OCI-LY3 (cell line): ENCODE measurements at regions not wholly inside any gene's neighbourhood (a gene's known extent, or its start where the extent isn't known, plus 50 kb on each side); places are given as distances from the start of the nearest gene placed in this dataset.
A peak's percentile ranks its signal among the peaks of the same experiment; 100 is the strongest.

Source experiments
- H2AFZ ChIP-seq: fragments of 200-600, 300-600 bp; shearing (Covaris generic); 2 replicates; pipeline ENCODE4 v1.6.0; 2014; ENCODE audit warnings: antibody characterized with exemption, low read depth, low read length
- H3K27ac ChIP-seq: fragments of 200-600, 300-600 bp; sonication (generic); 2 replicates; pipeline ENCODE4 v1.5.1; 2014; ENCODE audit warnings: mild to moderate bottlenecking, low read length, moderate library complexity, mixed read lengths
- H3K27me3 ChIP-seq: fragments of 200-600, 300-600 bp; sonication (generic); 2 replicates; pipeline ENCODE4 v1.6.1; 2014; ENCODE audit warnings: low read depth, low read length, mixed read lengths
- H3K36me3 ChIP-seq: fragments of 200-600, 300-600 bp; sonication (generic); replicated peaks from 2 replicates; pipeline ENCODE3; 2014; ENCODE audit warnings: low read depth, low read length, mixed read lengths
- H3K4me1 ChIP-seq: fragments of 300-600, 200-600 bp; sonication (generic); 2 replicates; pipeline ENCODE4 v1.6.1; 2014; ENCODE audit warnings: low read length, mixed read lengths
- H3K4me2 ChIP-seq: fragments of 200-600, 300-600 bp; sonication (generic); 2 replicates; pipeline ENCODE4 v1.6.1; 2014; ENCODE audit warnings: low read length, mixed read lengths
- H3K4me3 ChIP-seq: fragments of 300-600, 200-600 bp; sonication (generic); 2 replicates; pipeline ENCODE4 v1.5.1; 2014; ENCODE audit warnings: antibody characterized with exemption, mild to moderate bottlenecking, low read length, moderate library complexity
- H3K79me2 ChIP-seq: fragments of 300-600, 200-600 bp; shearing (Covaris generic); 2 replicates; pipeline ENCODE4 v1.6.1; 2014; ENCODE audit warnings: mild to moderate bottlenecking, low read length, mixed read lengths
- H3K9ac ChIP-seq: fragments of 300-600, 200-600 bp; shearing (Covaris generic); 2 replicates; pipeline ENCODE4 v1.6.0; 2014; ENCODE audit warnings: mild to moderate bottlenecking, low read length, moderate library complexity
- H3K9me3 ChIP-seq: fragments of 200-600, 300-600 bp; shearing (Covaris generic); 2 replicates; pipeline ENCODE4 v1.6.1; 2014; ENCODE audit warnings: low read length, mixed read lengths; ENCODE audit not compliant: insufficient read depth
- H4K20me1 ChIP-seq: fragments of 200-600, 300-600 bp; sonication (generic); 2 replicates; pipeline ENCODE4 v1.6.1; 2016; ENCODE audit warnings: low read length, mixed read lengths; ENCODE audit not compliant: insufficient read depth
- CTCF ChIP-seq: fragments of 200-600, 300-600 bp; sonication (generic); IDR thresholded peaks from 2 replicates; pipeline ENCODE4 v1.5.1; 2014; ENCODE audit warnings: antibody characterized with exemption, low read length, low read depth
- EZH2phosphoT487 ChIP-seq: fragments of 200-600 bp; shearing (Covaris generic); IDR thresholded peaks from 2 replicates; pipeline ENCODE4 v1.6.1; 2018; ENCODE audit warnings: antibody characterized with exemption, mixed run types, low read depth

- Histone ChIP-seq H3K36me3 (no peaks in the 10 kb centered on the region), H4K20me1 (no peaks in the 10 kb centered on the region), H3K4me3 (no peak overlapping the region), H3K4me2 (no peak overlapping the region), H3K9me3 (no peaks in the 10 kb centered on the region), H3K27ac (no peak overlapping the region), H3K79me2 (no peaks in the 10 kb centered on the region), H2AFZ (no peak overlapping the region), H3K4me1 (no peaks in the 10 kb centered on the region), H3K9ac (no peak overlapping the region), H3K27me3 (no peaks in the 10 kb centered on the region)
- no peak for TF ChIP-seq CTCF
- no peak for TF ChIP-seq EZH2phosphoT487
These were observed 365.1 kb downstream of the FSCB start for GRCh38 chr14:44142006-44142405.

GRCh38 chr14:44135972-44136371 lies 371.1 kb downstream of the FSCB start:
- H3K36me3 ChIP-seq, result no peaks in the 10 kb centered on the region
- peak overlapping the region; percentile 69 for H3K4me3 ChIP-seq
- peak overlapping the region; percentile 77 for H3K4me2 ChIP-seq
- H3K79me2 ChIP-seq, result no peaks in the 10 kb centered on the region
- H2AFZ ChIP-seq, result peak overlapping the region; percentile 94
- H3K27me3 ChIP-seq, result no peaks in the 10 kb centered on the region
- no peaks in the 10 kb centered on the region for H4K20me1 ChIP-seq
- H3K4me1 ChIP-seq, result 0 out of 2 replicates have a peak, but pooled peaks cover 8% of the 10 kb centered on the region
- peak overlapping the region; percentile 16; the same call in 1 of the 2 replicates for H3K9ac ChIP-seq
- H3K27ac ChIP-seq, result no peak overlapping the region
- no peaks in the 10 kb centered on the region for H3K9me3 ChIP-seq
- TF ChIP-seq CTCF (no peak), EZH2phosphoT487 (no peak)

GRCh38 chr14:44131861-44132260 lies 375.2 kb downstream of the FSCB start:
- no peaks in the 10 kb centered on the region for H4K20me1 ChIP-seq
- H3K9me3 ChIP-seq, result no peaks in the 10 kb centered on the region
- 0 out of 2 replicates have a peak, but pooled peaks cover 8% of the 10 kb centered on the region for H3K4me1 ChIP-seq
- H3K27me3 ChIP-seq, result no peaks in the 10 kb centered on the region
- no peak overlapping the region for H2AFZ ChIP-seq
- H3K36me3 ChIP-seq, result no peaks in the 10 kb centered on the region
- no peak overlapping the region for H3K9ac ChIP-seq
- H3K27ac ChIP-seq, result no peak overlapping the region
- no peaks in the 10 kb centered on the region for H3K79me2 ChIP-seq
- no peak overlapping the region for H3K4me2 ChIP-seq
- TF ChIP-seq EZH2phosphoT487, result no peak
- no peak for TF ChIP-seq CTCF
- no peak overlapping the region for H3K4me3 ChIP-seq

GRCh38 chr14:44113769-44114730 lies 393.0 kb downstream of the FSCB start:
- peaks cover 2% of the 10 kb centered on the region for H3K36me3 ChIP-seq
- H4K20me1 ChIP-seq, result no peaks in the 10 kb centered on the region
- H3K27ac ChIP-seq, result peak overlapping the region; percentile 85
- peaks cover 10% of the 10 kb centered on the region; the same call in 1 of the 2 replicates for H3K9me3 ChIP-seq
- H3K79me2 ChIP-seq, result no peaks in the 10 kb centered on the region
- peak overlapping the region; percentile 71 for H3K4me2 ChIP-seq
- H3K4me3 ChIP-seq, result peak overlapping the region; percentile 58
- no peak for TF ChIP-seq EZH2phosphoT487
- no peak for TF ChIP-seq CTCF
- H3K9ac ChIP-seq, result peak overlapping the region; percentile 54
- H3K4me1 ChIP-seq, result peaks cover 23% of the 10 kb centered on the region
- no peaks in the 10 kb centered on the region for H3K27me3 ChIP-seq
- peak overlapping the region; percentile 90 for H2AFZ ChIP-seq
